RPMI7951 (cell line): ENCODE measurements at regions not wholly inside any gene's neighbourhood (a gene's known extent, or its start where the extent isn't known, plus 50 kb on each side); places are given as distances from the start of the nearest gene placed in this dataset.
A peak's percentile ranks its signal among the peaks of the same experiment; 100 is the strongest.

Source experiments
- DNase-seq: peaks from one replicate; pipeline ENCODE4 v3.0.0-alpha.2; 2012; ENCODE audit warnings: low read depth

DNA sequence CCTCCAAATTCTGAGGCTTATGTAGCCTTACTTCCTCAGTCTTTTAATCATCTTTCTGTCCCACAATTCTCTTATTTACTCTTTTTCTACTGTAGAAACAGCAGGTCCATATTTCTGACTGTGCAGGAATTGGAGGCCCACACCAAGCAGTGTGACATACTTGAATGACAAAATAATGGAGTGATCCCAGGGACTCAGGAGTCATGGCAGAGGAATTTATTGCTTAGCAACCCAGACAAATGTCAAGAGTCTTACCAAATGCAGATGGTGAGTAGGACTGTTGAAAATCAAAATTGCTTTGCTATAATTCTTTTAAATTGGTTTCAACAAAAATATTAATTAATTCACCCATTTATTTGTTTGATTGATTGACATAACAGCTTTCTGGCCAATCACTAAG is 59.9 kb downstream of the HTR1B start:
- peak; percentile 68 for DNase-seq

DNA sequence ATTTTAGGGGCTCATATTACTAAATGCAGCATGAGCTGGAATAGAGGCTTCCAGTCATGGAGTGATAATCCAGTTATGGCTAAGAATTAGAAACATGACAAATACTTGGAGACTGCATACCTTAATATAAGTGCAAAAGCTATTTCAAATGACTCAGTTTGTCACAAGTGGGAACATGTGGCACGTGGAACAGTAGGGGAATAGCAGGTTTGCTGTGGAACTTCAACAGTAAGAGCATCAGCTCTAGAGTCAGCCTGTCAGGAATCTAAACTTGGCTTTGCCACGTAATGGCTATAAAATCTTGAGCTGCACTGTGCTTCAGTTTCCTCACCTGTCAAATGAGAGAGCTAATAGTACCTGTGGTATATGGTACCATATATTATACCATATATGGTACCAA is 62.1 kb downstream of the HTR1B start:
- peak; percentile 15 for DNase-seq

- DNase-seq = no peak
These were observed 65.7 kb downstream of the HTR1B start for GRCh38 chr6:77397561-77397960.

DNA sequence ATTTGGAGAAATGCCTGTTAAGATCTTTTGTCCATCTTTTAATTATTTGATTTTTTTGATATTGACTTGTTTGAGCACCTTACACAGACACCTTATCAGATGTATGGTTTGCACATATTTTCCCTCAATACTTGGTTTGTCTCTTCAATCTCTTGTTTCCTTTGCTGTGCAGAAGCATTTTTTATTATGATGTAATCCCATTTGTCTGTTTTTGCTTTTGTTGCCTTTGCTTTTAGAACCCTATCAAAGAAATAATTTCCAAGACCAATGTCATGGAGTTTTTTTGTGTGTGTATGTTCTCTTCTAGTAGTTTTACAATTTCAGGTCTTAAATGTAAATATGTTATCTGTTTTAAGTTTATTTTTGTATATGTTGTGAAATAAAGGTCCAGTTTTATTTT is 73.9 kb downstream of the HTR1B start:
- no peak for DNase-seq

DNA sequence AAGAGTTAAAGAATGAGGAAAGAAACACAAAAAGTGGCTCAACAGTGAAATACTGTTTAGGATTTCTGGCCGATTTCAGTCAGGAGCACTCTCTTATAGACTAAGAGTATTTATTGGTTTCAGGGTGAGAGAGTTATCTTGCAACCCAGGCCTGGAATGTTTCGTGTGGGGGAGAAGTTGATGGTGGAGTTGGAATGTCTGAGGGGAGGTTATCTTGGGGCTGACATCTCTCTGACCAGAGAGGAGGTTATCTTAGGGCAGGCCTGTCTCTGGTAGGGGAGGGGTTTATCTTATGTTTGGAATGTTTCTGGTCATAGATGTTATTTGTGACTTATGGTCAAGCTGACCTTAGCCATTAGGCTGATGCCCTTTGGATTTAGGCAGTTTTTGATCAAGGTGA is 80.3 kb downstream of the HTR1B start:
- DNase-seq = no peak

GRCh38 chr6:77373955-77374354 is 89.3 kb downstream of the HTR1B start:
- no peak for DNase-seq

- DNase-seq = no peak
These were observed 91.5 kb downstream of the HTR1B start for GRCh38 chr6:77371748-77372147.

- DNase-seq = peak; percentile 74
These were observed 94.5 kb downstream of the HTR1B start for GRCh38 chr6:77368660-77369313.

DNA sequence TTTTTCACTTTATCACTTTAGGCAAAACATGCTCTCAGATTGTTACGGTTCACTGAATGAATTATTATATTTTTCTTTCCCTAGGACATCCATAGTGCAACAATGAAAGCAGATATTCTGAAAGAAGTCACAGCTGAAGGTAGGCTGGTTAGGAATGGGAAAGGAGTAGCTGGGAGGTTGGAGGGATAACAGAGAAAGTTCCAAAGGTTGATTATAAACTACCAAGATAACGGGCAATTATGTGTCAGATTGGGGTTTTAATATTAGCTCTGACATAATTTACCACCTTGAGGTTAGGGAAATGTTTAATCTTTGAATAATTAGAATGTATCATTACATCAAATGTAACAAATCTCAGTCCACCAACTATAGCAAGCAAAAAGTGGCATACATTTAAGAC is 96.5 kb downstream of the HTR1B start:
- no peak for DNase-seq

DNA sequence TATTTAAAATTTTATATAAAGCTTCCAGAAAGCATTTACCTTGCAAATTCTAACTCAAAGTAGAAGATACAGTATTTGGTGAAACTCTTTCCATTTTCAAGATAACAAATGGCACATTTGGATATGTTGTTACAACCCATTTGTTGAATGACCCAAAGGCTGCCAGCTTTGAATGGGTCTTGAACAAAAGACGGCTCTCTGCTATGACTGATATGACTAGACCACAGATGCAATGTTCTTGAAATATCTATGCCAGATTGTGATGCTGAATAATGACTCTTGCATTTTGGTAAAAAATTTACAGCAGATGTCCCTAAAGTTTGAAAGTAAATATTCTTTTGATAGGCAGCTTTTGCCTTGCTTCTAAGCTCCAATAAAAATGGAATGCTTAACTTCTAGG is 99.6 kb downstream of the HTR1B start:
- no peak for DNase-seq

DNA sequence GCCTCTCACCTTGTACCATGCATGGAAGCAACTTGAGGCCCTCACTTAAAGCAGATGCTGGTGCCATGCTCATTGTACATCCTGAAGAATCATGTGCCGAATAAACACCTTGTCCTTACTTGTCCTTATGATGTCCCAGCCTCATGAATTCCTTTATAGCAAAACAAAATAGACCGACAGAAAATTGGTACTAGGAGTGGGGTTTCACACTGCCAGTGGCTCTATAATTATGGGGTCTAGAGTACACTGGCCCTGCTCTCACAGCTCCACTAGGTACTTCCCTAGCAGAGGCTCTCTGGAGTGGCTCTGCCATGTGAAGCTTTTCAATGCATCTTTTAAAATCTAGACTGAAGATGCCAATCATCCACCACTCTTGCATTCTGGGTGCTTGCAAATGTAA is 101.2 kb downstream of the HTR1B start:
- DNase-seq = no peak

- DNase-seq = peak; percentile 46
These were observed 102.3 kb downstream of the HTR1B start for GRCh38 chr6:77361018-77361417.

DNA sequence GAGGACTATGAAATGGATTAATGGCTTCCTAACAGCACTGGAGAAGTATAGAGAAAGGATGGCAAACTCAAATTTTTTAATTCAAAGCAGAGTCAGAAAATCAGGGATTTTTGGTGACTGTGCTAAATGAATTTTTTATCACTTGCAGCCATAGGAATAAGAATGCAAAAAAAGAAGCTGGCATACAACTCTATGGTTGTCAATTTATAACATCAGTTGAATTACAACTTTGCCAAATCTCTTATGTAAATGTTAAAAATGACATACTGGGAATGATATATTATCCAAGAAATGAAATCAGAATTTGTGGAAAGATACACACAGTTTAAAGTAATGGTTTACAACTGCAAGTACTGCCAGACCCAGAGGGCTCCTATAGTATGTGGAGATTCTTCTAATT is 106.5 kb downstream of the HTR1B start:
- DNase-seq = no peak

GRCh38 chr6:77354581-77354980 is 108.7 kb downstream of the HTR1B start:
- DNase-seq = no peak

- no peak for DNase-seq
These were observed 110.2 kb downstream of the HTR1B start for GRCh38 chr6:77353129-77353528.

DNA sequence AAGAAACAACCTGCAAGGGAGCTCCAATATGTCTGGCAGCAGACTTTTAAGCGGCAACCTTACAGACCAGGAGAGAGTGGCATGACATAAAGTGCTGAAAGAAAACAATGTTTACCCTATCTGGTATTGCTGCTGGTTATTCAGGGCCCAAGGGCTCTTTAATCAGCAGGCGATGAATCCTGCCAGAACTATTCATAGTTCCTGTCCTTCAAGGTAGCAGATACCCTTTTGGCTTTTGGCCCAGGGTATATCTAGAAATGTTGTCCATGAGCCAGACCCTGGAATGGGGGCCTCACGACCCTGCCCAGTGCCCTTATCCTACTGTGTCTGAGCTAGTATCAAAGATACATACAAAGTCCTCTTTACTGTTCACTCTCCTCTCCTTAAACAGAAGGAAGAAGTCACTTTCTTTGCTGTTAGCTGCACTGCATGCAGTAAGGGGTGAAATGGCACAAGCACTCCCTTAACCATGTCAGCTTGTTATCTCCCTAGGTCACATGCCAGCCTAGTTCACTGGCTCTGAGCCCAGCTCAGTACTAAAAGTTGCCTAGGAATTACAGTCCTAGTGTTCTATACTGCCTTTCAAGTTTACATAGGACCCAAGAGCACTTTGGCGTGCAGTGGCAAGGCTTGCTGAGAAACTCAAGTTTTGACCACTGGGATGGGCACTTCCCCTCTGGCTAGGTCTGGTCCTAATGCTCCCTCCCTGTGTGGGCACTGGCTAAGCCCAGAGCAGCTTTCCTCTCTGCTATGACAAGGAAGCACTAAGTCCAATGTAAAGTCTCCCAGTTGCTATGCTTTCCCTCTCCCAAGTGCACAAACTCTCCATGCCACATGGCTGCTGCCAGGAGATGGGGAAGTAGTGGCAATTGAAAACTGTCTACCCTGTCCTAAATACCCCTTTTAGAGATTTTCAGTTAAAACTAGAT is 122.0 kb downstream of the HTR1B start:
- peak; percentile 26 for DNase-seq

GRCh38 chr6:77340331-77340730 is 123.0 kb downstream of the HTR1B start:
- DNase-seq = no peak

DNA sequence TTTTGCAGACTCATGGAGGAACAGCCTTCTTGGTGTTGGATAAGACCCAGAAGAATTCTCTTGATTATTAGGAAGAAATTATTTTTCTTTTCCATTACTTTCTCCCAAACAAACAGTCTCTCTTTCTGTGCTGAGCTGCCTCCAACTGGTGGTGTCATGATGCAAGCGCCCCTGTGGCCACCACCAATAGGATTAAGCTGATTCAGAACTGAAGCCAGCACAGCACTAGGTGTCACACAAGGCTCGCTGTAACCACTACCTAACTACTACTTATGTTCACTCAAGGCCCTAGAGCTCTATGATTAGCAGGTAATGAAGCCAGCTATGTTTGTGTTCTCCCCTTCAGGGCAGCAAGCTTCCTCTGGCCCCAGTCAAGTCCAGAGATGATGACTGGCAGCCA is 123.4 kb downstream of the HTR1B start:
- DNase-seq = no peak

- no peak for DNase-seq
These were observed 125.9 kb downstream of the HTR1B start for GRCh38 chr6:77337392-77337791.

DNA sequence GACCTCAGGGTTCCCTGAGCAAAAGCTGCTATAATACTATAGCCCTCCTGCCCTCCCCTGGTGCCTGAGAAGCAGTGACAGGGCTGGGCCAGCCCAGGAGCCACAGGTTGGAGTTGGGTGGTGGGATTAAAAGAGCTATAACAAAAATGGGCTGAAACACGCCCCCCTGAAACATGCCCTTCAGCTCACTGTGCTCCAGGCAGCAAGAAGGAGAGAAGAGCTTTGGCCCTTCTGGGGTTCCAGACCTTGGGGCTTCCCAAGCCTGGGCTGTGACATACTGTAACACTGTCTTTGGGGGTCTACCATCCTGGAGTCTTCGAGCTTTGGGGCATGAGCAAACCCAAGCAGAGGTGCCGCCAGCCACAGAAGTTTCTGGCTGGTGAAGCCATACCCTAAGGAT is 129.2 kb downstream of the HTR1B start:
- DNase-seq = no peak

- no peak for DNase-seq
These were observed 130.2 kb downstream of the HTR1B start for GRCh38 chr6:77332915-77333623.

- DNase-seq = no peak
These were observed 136.6 kb downstream of the HTR1B start for GRCh38 chr6:77326711-77327110.

GRCh38 chr6:77326029-77326428 is 137.3 kb downstream of the HTR1B start:
- DNase-seq = peak; percentile 52
